Stomach smooth muscle (tissue), 2 donors: ENCODE measurements at regions not wholly inside any gene's neighbourhood (a gene's known extent, or its start where the extent isn't known, plus 50 kb on each side); places are given as distances from the start of the nearest gene placed in this dataset.

ENCODE experiments used
- H3K27ac ChIP-seq: one replicate; pipeline ENCODE4 v1.7.0; 2013; ENCODE audit warnings: mild to moderate bottlenecking, low read length, inconsistent platforms
- H3K27me3 ChIP-seq, 2 donors: one replicate each; pipeline ENCODE4 v1.7.0; 2013; ENCODE audit warnings: low read length in 2 of 2; ENCODE audit not compliant: insufficient read depth in 2 of 2, control insufficient read depth in 1 of 2
- H3K36me3 ChIP-seq, 2 donors: one replicate each; pipeline ENCODE4 v1.7.0; 2013; ENCODE audit warnings: low read length in 2 of 2; ENCODE audit not compliant: control insufficient read depth in 2 of 2, insufficient read depth in 2 of 2
- H3K4me1 ChIP-seq: one replicate; pipeline ENCODE4 v1.7.0; 2013; ENCODE audit warnings: low read length; ENCODE audit not compliant: control insufficient read depth, insufficient read depth
- H3K4me3 ChIP-seq, 2 donors: one replicate each; pipeline ENCODE4 v1.7.0; 2013; ENCODE audit warnings: low read length in 2 of 2
- H3K9ac ChIP-seq, 2 donors: one replicate each; pipeline ENCODE4 v1.7.0; 2013; ENCODE audit warnings: low read length in 2 of 2, mild to moderate bottlenecking in 1 of 2
- H3K9me3 ChIP-seq, 2 donors: one replicate each; pipeline ENCODE4 v1.7.0; 2013; ENCODE audit warnings: low read length in 2 of 2; ENCODE audit not compliant: control insufficient read depth in 2 of 2
- donor health status: healthy.
- donor health status: Pancreatic carcinoma.

DNA sequence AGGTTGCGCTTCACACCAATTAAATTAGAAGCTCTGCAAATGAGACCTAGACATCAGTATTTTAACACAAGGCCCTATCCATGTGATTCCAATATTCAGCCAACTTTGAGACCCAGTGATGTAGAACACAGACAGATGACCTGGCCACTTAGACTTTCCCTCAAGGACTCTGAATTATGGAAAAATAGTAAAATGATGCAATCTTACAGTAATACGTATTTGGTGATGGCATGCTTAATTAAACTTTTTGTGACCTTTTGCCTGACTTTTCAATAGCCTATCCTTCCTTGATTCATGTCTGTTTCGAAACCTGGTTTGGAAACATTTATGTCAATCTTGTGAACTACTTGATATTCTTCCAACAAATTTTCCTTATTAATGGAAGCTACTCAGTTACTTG, 521.2 kb downstream of the KCNA4 start:
- Histone ChIP-seq H3K9me3 (no peaks in the 10 kb centered on the region), H3K27me3 (no peaks in the 10 kb centered on the region), H3K4me3 (no peak overlapping the region), H3K9ac (no peak overlapping the region), H3K4me1 (no peaks in the 10 kb centered on the region), H3K36me3 (no peaks in the 10 kb centered on the region), H3K27ac (no peak overlapping the region)

GRCh38 chr11:29490938-29491337, 525.9 kb downstream of the KCNA4 start:
- Histone ChIP-seq H3K27me3 (no peaks in the 10 kb centered on the region), H3K36me3 (no peaks in the 10 kb centered on the region), H3K9me3 (no peaks in the 10 kb centered on the region), H3K4me3 (no peak overlapping the region), H3K9ac (no peak overlapping the region), H3K4me1 (no peaks in the 10 kb centered on the region), H3K27ac (no peak overlapping the region)

DNA sequence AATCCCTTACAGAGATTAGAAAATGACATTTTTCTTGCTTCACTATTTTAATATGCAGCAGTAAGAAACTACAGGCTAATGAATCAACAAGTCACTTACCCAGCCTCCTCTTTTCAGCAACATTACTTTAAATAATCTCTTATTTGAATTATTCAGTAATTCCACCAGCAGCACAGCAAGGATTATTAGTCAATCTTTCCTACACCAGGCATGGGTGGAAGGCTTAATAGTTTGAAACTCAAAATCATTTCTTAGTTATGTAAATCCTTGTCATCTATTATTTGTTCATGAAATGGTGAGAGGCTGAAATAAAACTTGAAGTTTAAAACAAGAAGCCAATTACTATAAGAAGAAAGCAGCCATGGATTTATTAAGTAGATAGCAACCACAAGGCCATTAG, 530.5 kb downstream of the KCNA4 start:
- Histone ChIP-seq H3K9ac (no peak overlapping the region), H3K9me3 (no peaks in the 10 kb centered on the region), H3K4me3 (no peak overlapping the region), H3K27ac (no peak overlapping the region), H3K27me3 (no peaks in the 10 kb centered on the region), H3K4me1 (no peaks in the 10 kb centered on the region), H3K36me3 (no peaks in the 10 kb centered on the region)

DNA sequence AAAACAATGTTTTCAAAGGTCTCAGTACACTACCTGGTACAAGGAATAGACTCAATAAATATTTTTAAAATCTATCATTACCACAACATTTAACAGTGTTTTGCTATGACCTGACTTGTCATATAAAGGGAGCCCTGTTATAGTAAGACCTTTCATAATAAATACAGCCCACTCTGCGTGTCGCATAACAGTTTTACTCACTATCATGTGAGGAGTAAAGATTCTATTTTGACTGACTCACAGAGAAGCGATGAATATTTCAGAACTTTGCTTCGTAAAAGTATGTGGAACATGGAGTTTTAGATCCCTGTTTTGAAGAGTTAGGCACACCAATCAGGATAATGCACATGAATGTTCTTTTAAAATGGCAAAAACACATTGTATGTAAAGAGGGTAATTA, 531.2 kb downstream of the KCNA4 start:
- no peak overlapping the region for H3K27ac ChIP-seq
- H3K4me1 ChIP-seq = no peaks in the 10 kb centered on the region
- no peaks in the 10 kb centered on the region for H3K36me3 ChIP-seq
- no peaks in the 10 kb centered on the region for H3K27me3 ChIP-seq
- no peak overlapping the region for H3K4me3 ChIP-seq
- H3K9me3 ChIP-seq = no peaks in the 10 kb centered on the region
- H3K9ac ChIP-seq = no peak overlapping the region

- Histone ChIP-seq H3K36me3 (no peaks in the 10 kb centered on the region), H3K27me3 (no peaks in the 10 kb centered on the region), H3K9ac (no peak overlapping the region), H3K4me1 (no peaks in the 10 kb centered on the region), H3K4me3 (no peak overlapping the region), H3K9me3 (no peaks in the 10 kb centered on the region), H3K27ac (no peak overlapping the region)
These were observed 532.3 kb downstream of the KCNA4 start for GRCh38 chr11:29484548-29484947.

DNA sequence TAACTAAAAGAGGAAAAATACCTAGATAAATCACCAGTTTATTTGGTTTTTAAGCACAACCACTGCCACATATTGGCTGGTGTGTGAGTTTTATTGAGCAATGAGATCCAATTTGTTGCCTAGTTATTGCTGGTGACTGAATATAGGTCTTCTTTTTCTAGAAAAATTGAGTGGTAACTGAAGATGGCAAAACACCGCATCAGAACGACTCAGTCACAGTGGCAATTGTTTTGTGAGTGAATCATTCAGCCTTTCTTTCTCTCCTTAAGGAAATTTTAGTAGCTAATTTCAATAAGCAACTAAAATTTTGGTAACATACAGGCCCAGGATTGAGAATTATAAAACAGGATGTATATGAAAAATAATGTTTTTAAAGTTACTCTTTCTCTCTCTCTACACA, 533.0 kb downstream of the KCNA4 start:
- no peak overlapping the region for H3K27ac ChIP-seq
- no peaks in the 10 kb centered on the region for H3K27me3 ChIP-seq
- no peak overlapping the region for H3K4me3 ChIP-seq
- no peaks in the 10 kb centered on the region for H3K9me3 ChIP-seq
- H3K4me1 ChIP-seq = no peaks in the 10 kb centered on the region
- no peak overlapping the region for H3K9ac ChIP-seq
- no peaks in the 10 kb centered on the region for H3K36me3 ChIP-seq

- H3K9ac ChIP-seq = no peak overlapping the region
- no peaks in the 10 kb centered on the region for H3K36me3 ChIP-seq
- no peaks in the 10 kb centered on the region for H3K9me3 ChIP-seq
- H3K4me3 ChIP-seq = no peak overlapping the region
- H3K27ac ChIP-seq = no peak overlapping the region
- H3K4me1 ChIP-seq = no peaks in the 10 kb centered on the region
- no peaks in the 10 kb centered on the region for H3K27me3 ChIP-seq
These were observed 534.3 kb downstream of the KCNA4 start for GRCh38 chr11:29482510-29482909.

- Histone ChIP-seq H3K27ac (no peak overlapping the region), H3K4me1 (no peaks in the 10 kb centered on the region), H3K9me3 (no peaks in the 10 kb centered on the region), H3K27me3 (no peaks in the 10 kb centered on the region), H3K9ac (no peak overlapping the region), H3K36me3 (no peaks in the 10 kb centered on the region), H3K4me3 (no peak overlapping the region)
These were observed 535.1 kb downstream of the KCNA4 start for GRCh38 chr11:29481738-29482137.

- H3K9me3 ChIP-seq = no peaks in the 10 kb centered on the region
- H3K4me1 ChIP-seq = no peaks in the 10 kb centered on the region
- H3K27ac ChIP-seq = no peak overlapping the region
- no peak overlapping the region for H3K9ac ChIP-seq
- H3K36me3 ChIP-seq = no peaks in the 10 kb centered on the region
- H3K4me3 ChIP-seq = no peak overlapping the region
- H3K27me3 ChIP-seq = no peaks in the 10 kb centered on the region
These were observed 535.8 kb downstream of the KCNA4 start for GRCh38 chr11:29480981-29481380.

DNA sequence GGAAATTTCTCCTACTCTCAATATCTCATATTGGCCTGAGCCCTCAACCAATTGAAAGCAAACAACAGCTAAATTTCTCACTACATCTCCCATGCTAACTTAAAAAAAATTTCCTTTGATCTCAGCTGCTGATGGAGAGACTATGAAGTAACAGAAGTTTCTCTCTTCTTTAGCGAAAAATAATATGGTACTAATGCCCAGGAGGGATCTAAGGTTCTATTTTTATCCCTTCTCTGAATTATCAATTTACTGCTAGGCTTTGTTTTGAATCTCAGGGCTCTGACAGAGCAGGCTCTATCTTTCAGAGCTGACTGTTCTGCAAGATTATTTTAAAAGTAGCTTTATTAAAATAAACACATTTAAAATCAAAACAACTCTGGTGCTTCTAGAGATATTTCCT, 558.6 kb downstream of the KCNA4 start:
- Histone ChIP-seq H3K36me3 (no peaks in the 10 kb centered on the region), H3K9ac (no peak overlapping the region)

DNA sequence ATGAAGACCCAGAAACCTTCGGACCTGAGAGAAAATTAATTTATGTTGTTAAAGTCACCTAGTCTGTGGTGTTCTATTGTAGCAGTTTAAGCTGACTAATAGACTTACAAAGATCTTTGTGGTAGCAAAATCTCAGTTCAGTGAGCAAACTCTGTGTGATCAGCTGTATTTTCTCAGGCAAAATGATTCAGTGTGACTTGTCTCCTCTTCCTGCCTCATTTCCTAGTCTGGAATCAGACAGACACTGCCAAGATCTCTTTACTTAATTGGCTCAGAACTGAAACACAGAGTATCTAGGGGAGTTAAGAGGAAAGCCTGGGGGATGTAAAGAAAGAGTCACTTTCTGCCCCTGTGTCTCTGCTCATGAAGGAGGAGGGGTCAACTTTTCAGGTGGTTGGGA, 564.7 kb downstream of the KCNA4 start:
- no peak overlapping the region for H3K27ac ChIP-seq
- no peaks in the 10 kb centered on the region for H3K4me1 ChIP-seq
- no peak overlapping the region for H3K4me3 ChIP-seq
- no peaks in the 10 kb centered on the region for H3K27me3 ChIP-seq
- no peak overlapping the region for H3K9ac ChIP-seq
- no peaks in the 10 kb centered on the region for H3K36me3 ChIP-seq
- H3K9me3 ChIP-seq = no peaks in the 10 kb centered on the region

More for the DNA sequence above, 558.6 kb downstream of the KCNA4 start:
- H3K27ac ChIP-seq = no peak overlapping the region
- H3K4me1 ChIP-seq = no peaks in the 10 kb centered on the region
- no peaks in the 10 kb centered on the region for H3K27me3 ChIP-seq
- no peaks in the 10 kb centered on the region for H3K9me3 ChIP-seq
- no peak overlapping the region for H3K4me3 ChIP-seq
